NT2/D1 (cell line): ENCODE measurements at regions not wholly inside any gene's neighbourhood (a gene's known extent, or its start where the extent isn't known, plus 50 kb on each side); places are given as distances from the start of the nearest gene placed in this dataset.

Experiments
- SUZ12 ChIP-seq: IDR thresholded peaks from 2 replicates; pipeline ENCODE4 v1.6.1; 2011; ENCODE audit not compliant: insufficient read length, insufficient read depth; ENCODE audit errors: extremely low read depth
- YY1 ChIP-seq: IDR thresholded peaks from 2 replicates; pipeline ENCODE4 v1.6.1; 2011; ENCODE audit not compliant: insufficient read length, insufficient read depth

GRCh38 chr2:103529798-103530502, 768.1 kb downstream of the TMEM182 start:
- TF ChIP-seq SUZ12 (no peak), YY1 (no peak)
